CD4-positive, alpha-beta T cell treated with Interleukin-1 beta for 1 hour (primary cell): ENCODE measurements at regions not wholly inside any gene's neighbourhood (a gene's known extent, or its start where the extent isn't known, plus 50 kb on each side); places are given as distances from the start of the nearest gene placed in this dataset.
"Not testable (repeated sequence)": the region's sequence is repeated elsewhere in the genome, so short reads cannot be mapped to it uniquely, and the experiment has no call there.

Experiments used
- DNase-seq, 2 donors: peaks; one replicate each; pipeline ENCODE4 v3.0.0-alpha.2; 2020 to 2022

- no peak for DNase-seq
Measured at GRCh38 chr13:83453723-83454122, 428.6 kb downstream of the SLITRK1 start.

GRCh38 chr13:83453300-83453699 lies 429.0 kb downstream of the SLITRK1 start:
- DNase-seq: no peak

GRCh38 chr13:83452292-83452950 lies 429.9 kb downstream of the SLITRK1 start:
- DNase-seq: no peak

GRCh38 chr13:83450591-83450990 lies 431.7 kb downstream of the SLITRK1 start:
- DNase-seq: no peak

- DNase-seq: no peak
Measured at GRCh38 chr13:83449668-83450395, 432.4 kb downstream of the SLITRK1 start.

- no peak for DNase-seq
Measured at GRCh38 chr13:83440465-83440864, 441.8 kb downstream of the SLITRK1 start.

GRCh38 chr13:83439464-83439863 lies 442.8 kb downstream of the SLITRK1 start:
- not testable (repeated sequence) for DNase-seq

- no peak for DNase-seq
Measured at GRCh38 chr13:83423861-83424260, 458.4 kb downstream of the SLITRK1 start.

GRCh38 chr13:83423381-83423780 lies 458.9 kb downstream of the SLITRK1 start:
- DNase-seq: no peak

- DNase-seq: no peak
Measured at GRCh38 chr13:83414393-83414792, 467.9 kb downstream of the SLITRK1 start.

GRCh38 chr13:83386609-83387008 lies 495.7 kb downstream of the SLITRK1 start:
- no peak for DNase-seq

- DNase-seq: no peak
Measured at GRCh38 chr13:83378908-83379307, 503.4 kb downstream of the SLITRK1 start.

- DNase-seq: no peak
Measured at GRCh38 chr13:83377491-83377890, 504.8 kb downstream of the SLITRK1 start.

GRCh38 chr13:83372786-83373185 lies 509.5 kb downstream of the SLITRK1 start:
- DNase-seq: no peak

GRCh38 chr13:83365723-83366122 lies 516.6 kb downstream of the SLITRK1 start:
- DNase-seq: no peak

- DNase-seq: no peak
Measured at GRCh38 chr13:83355041-83355440, 527.2 kb downstream of the SLITRK1 start.

GRCh38 chr13:83352391-83352790 lies 529.9 kb downstream of the SLITRK1 start:
- no peak for DNase-seq

- DNase-seq: no peak
Measured at GRCh38 chr13:83350569-83350968, 531.7 kb downstream of the SLITRK1 start.

- no peak for DNase-seq
Measured at GRCh38 chr13:83344518-83344917, 537.8 kb downstream of the SLITRK1 start.

- no peak for DNase-seq
Measured at GRCh38 chr13:83340170-83340569, 542.1 kb downstream of the SLITRK1 start.

- DNase-seq: no peak
Measured at GRCh38 chr13:83333614-83334388, 548.5 kb downstream of the SLITRK1 start.

- no peak for DNase-seq
Measured at GRCh38 chr13:83332751-83333150, 549.5 kb downstream of the SLITRK1 start.

- DNase-seq: no peak
Measured at GRCh38 chr13:83327091-83327490, 555.2 kb downstream of the SLITRK1 start.
